SW 1271 (cell line): ENCODE measurements at regions not wholly inside any gene's neighbourhood (a gene's known extent, or its start where the extent isn't known, plus 50 kb on each side); places are given as distances from the start of the nearest gene placed in this dataset.

Experiments used
- DNase-seq, 2 experiments: peaks; one replicate each; lab custom pipeline; 2025; lab: John Stamatoyannopoulos, UW

GRCh38 chr10:3238115-3238871 is 65.7 kb upstream of the PITRM1 start:
- DNase-seq, result no peak

- DNase-seq, result no peak
These were observed 64.9 kb upstream of the PITRM1 start for GRCh38 chr10:3237530-3237929.

GRCh38 chr10:3236644-3237404 is 64.2 kb upstream of the PITRM1 start:
- no peak for DNase-seq

- no peak for DNase-seq
These were observed 63.5 kb upstream of the PITRM1 start for GRCh38 chr10:3235996-3236510.

- no peak for DNase-seq
These were observed 62.8 kb upstream of the PITRM1 start for GRCh38 chr10:3235395-3235794.

- DNase-seq, result no peak
These were observed 61.0 kb upstream of the PITRM1 start for GRCh38 chr10:3233486-3233990.

GRCh38 chr10:3231951-3232730 is 59.6 kb upstream of the PITRM1 start:
- DNase-seq, result no peak

GRCh38 chr10:3229815-3230214 is 57.2 kb upstream of the PITRM1 start:
- DNase-seq, result no peak

GRCh38 chr10:3228629-3228945 is 56.0 kb upstream of the PITRM1 start:
- DNase-seq, result no peak

GRCh38 chr10:3226960-3227744 is 54.6 kb upstream of the PITRM1 start:
- peak in 1 of 2 experiments; percentile 19 for DNase-seq

GRCh38 chr10:3225561-3225960 is 53.0 kb upstream of the PITRM1 start:
- DNase-seq, result no peak

- no peak for DNase-seq
These were observed 51.7 kb upstream of the PITRM1 start for GRCh38 chr10:3224241-3224640.

GRCh38 chr10:3222626-3223025 is 50.0 kb upstream of the PITRM1 start:
- DNase-seq, result no peak
